NCI-H1105 (cell line): ENCODE measurements at regions not wholly inside any gene's neighbourhood (a gene's known extent, or its start where the extent isn't known, plus 50 kb on each side); places are given as distances from the start of the nearest gene placed in this dataset.

Experiments
- DNase-seq: peaks from one replicate; lab custom pipeline; 2025; lab: John Stamatoyannopoulos, UW

DNA sequence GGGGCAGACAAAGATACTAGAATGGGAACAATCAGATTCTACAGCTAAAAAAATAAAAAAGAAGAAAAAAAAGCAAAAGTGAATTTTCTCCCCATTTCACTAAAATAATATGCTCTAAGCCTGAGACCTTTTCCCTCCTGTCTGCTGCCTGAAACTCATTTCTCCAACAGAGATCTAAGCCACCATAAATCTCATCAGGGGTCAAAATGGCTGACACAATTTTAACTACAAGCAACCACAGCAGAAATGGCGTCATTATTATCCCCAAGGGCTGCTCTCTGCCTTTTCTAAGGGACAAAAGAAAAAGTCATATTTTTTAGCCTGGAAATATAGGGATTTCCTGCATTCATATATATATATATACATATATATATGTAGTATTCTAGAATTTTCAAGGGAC is 183.7 kb upstream of the CAMK1G start:
- no peak for DNase-seq

DNA sequence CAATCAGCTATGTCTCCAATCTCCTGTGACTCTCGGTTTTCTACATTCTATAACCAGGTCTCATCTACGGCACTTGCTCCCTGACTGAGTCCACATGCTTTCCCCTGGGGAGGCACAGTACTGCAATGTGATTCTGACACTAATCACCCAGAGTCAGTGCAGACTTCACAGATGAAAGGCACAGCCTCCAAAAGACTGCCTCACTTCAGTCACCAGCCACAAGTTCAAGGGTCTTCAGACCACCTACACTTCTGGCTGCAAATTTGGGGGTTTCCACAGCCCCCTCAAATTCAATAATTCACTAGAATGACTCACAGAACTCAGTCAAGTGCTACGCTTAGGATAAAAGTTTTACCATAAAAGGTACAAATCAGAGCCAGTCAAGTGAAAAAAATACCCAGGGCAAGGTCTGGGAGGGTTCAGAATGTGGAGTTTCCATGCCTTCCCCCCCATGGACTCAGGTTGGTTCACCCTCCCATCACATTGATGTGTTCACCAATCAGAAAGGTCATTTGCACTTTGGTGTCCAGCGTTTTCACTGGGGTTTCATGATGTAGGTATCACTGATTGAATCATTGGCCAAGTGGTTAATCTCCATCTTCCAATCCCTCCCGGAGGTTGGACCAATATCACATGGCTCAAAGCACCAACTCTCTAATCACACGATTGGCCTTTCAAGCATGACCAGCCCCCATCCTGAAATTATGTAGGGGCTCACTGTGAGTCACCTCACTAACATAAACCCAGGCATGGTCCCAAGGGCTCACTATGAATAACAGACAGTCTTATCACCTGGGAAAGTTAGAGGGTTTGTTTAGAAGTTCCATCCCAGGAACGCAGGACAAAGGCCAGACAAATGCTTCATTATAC is 182.9 kb upstream of the CAMK1G start:
- no peak for DNase-seq

DNA sequence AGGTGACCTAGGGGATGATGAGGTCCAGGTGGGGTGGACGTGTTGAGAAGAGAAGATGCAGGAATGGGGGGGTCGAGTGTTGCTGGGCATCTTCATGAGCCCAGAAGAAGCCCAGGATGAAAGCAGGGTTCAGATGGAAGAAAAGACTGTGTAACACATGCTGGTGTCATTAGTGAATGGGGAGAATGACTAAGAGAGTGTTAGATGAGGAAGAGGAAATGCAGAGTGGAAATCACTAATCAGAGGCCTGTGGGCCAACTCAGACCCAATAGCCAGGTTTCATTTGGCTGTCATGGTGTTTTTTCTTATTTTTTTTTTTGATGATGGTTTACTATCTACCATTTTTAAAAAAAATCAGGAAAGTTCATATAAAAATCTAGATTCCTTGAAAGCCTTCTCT is 180.8 kb upstream of the CAMK1G start:
- no peak for DNase-seq

DNA sequence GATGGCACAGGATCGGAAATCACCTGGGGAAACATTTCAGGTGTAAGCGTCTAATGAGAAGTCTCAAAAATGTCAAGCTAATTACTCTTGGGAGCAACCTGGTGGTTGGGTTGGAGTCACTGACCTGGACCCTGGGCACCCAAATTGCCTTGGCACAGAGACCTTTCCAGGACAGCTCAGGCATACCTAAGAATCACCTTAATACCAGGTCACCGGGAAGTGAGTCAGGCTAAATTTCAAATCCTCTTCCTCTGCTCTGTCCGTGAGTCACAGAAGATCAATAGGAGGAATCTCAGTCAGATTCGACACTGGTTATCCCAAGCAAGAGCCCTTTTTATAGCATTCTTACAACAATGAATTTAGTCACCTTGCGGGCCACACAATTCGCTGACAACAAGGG is 179.6 kb upstream of the CAMK1G start:
- DNase-seq, result no peak

DNA sequence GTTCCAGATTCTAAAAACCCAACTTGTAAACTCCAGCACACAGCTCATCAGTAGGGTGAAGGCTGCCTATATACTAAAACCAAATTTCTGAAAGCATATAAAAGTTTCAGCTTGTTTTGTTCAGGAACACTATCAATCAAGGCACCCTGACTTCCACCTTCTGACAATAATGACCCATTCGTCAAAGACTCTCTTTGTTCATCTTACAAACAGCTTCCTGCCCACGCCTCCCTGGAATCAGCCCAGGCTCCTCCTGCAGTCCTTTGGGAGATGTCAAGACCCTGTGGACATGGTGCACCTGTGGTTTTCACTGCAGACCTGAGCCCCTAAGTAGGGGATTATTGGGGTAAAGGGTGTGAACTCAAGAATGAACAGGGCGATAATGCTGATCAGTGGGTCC is 178.9 kb upstream of the CAMK1G start:
- no peak for DNase-seq

DNA sequence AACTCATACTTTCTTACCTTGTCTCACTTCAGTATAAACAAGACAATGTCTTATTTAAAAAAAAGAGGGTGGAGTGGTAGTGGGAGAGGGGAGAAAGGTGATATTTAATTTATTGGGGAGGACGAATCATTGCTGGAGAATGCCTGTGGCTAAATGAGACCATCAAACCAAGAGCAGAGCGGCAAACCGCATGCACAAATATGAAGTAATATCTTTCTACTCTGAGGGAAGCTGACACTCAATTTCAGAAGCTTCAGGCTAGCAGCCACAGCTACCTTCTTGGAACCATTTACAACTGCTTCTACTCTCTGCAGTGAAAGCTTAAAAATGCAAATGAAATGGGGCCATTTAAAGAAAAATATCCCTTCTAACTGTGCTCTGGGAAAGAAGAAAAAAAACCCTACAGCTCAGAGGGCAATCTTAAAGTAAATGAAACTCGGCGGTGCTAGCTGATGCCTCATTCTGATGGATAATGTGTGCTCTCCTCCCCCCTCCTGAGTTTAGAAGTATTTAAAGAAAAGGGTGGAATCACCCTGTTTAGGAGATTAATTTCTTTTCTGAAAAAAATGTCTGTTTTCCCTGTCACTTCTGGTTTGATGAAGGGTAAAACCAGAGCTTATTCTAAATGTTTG is 178.2 kb upstream of the CAMK1G start:
- DNase-seq, result no peak

DNA sequence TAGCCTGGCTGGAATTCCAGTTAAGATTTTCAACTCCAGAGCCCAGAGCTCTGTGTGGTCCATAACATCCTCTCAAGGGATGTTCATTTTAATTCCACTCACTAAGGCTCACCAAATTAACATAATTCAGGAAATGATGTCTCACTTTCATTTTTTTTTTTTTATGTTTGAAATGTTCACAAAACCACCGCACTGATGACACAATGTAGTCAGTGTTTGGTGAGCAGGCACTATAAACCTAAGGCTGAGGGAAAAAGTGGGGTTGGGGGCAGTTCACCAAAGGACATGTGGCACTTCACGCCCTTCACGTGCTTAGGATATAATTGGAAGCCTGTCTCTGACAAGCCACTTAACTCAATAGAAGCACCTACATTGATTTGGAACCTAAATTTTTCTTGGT is 177.3 kb upstream of the CAMK1G start:
- no peak for DNase-seq

DNA sequence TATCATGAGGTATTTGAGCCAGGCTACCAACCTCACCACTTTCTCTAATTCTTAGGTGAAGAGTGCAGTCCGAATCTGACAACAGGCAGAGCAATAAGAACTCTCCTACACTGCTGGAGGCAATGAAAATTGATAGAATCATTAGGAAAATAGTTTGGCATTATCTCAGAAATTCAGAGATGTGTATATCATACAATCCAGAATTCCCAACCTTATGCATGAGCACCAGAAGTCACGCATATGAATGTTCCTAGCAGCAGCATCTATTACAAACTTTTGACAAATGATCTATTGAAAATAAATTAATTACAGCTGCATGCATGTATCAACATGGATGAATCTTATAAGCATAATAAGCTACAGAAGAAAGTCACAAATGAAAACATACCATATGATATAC is 176.9 kb upstream of the CAMK1G start:
- DNase-seq, result no peak

DNA sequence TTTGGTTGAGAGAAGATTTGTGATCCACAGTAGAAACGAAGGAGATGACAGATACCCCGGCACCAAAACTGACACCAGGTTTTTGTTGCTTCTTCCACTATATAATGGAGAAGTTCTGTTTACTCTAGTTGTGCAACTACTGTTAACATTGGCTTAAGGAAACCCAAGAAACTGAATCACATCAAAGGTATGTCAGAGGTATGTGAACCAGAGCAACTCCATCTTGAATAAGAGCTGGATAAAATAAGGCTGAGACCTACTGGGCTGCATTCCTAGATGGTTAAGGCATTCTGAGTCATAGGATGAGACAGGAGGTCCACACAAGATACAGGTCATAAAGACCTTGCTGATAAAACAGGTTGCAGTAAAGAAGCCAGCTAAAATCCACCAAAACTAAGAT is 173.7 kb upstream of the CAMK1G start:
- no peak for DNase-seq

DNA sequence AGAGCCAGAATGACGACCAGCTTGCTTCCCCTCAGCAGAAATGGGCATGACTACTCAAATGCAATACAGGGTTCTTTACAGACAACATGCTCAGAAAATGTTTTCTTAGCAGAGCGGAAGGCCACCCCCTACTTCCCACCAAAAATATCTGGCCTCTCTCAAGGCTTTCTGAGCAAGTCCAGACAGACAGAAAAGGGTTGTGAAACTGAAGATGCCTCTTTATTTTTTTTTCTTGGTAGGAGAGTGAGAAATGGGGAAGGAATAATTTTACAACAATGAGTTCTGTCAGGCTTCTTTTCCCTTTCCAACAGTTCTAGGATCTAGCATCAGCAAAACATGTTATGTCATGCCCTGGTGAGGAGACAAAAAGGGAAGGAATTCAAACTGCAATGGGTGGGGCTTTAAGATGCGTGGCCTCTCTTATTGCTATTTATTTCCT is 172.0 kb upstream of the CAMK1G start:
- peak; percentile 22 for DNase-seq

DNA sequence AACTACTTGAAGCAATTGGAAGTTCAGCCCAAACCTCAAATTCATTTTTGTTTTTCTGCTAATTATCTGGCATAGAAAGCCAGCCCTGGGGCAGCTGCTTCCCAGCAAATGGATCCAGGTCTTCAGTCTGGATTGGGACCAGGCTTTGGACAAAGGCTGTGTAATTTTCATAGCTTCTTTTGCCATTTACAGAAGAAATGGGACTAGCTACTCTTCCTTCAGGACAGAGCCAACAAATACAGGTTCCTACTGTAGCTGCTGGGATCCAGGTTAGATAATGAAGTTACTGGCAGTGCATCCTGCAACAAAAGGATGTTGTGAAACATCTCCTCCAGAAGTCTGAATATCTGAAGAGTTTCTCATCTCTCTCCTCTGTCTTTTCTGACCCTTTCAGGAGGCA is 171.5 kb upstream of the CAMK1G start:
- DNase-seq, result peak; percentile 22

DNA sequence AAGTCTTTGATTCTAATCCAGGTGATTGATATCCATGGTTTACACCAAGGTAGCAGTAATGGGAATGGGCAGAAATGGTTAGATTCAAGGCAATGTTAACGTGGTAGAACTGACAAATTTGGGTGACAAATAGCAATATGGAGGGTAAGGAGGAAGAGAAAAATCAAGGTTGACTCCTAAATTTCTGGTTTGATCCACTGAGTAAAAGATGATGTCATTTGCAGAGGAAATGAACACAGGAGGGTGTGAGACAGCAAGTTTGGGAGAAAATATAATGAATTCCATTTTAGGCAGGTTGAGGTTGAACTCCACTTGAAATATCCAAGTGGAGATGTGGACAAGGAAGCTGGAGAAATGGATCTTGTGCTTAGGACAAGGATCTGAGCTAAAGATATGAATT is 170.9 kb upstream of the CAMK1G start:
- DNase-seq, result no peak

DNA sequence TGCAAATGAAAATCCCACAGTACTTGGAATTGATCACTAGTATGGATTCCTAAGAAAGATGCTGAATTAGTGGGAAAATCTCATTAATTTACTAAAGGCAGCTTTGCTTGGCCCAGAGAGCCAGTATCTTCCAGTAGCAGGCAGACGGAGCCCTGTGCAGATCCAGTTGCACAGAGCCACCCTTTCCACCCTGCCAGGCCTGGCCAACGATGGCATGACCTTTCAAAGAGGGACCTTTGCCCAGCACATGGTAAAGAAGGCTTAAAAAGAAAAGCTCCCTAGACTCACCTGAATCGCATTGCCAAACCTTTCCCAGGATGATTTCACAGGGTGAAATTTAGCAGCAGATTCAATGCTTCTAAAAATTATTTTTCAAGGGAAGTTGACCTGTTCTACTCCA is 170.5 kb upstream of the CAMK1G start:
- no peak for DNase-seq

DNA sequence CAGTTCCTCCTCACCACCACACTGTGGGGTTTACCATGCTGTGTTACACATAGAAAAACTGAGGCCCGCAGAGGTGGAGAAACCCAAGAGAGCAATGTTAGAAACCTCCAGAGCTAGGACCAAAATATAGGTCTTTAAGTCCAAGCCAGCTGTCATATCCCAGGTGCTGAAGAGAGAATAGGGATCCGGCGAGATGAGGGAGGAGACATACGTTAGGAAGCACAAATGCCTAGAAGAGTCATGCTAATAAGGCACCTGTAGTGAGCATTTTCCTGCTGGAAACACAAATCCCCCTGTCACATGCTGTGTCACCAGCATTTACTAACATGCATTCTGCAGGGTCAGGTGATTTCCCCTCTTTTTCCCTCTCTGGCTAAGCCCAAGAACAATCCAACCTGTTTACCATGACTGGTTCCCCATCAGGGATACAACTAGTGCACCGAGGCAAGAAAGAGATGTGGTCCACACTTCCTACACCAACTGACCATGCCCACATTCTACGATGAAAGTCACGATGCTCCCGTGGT is 168.6 kb upstream of the CAMK1G start:
- DNase-seq, result no peak

DNA sequence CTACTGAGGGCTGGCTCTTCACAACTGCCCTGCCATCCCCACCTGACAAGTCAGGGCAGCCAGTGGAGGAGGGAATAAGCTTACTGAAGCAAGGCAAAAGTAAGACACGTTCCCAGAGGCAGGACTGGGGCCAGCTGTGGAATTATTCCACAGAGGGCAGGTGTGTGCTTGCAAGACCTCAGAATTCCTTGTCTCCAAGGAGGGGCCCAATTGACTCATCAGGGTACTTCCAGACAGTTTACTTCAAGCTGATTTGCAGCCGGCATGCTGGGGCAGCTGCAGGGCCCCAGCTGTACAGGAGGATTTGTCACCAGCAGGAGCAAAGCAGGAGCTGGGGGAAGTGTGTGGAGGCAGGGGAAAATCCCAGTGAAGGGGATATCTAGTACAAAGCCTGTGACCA is 167.5 kb upstream of the CAMK1G start:
- DNase-seq, result no peak

DNA sequence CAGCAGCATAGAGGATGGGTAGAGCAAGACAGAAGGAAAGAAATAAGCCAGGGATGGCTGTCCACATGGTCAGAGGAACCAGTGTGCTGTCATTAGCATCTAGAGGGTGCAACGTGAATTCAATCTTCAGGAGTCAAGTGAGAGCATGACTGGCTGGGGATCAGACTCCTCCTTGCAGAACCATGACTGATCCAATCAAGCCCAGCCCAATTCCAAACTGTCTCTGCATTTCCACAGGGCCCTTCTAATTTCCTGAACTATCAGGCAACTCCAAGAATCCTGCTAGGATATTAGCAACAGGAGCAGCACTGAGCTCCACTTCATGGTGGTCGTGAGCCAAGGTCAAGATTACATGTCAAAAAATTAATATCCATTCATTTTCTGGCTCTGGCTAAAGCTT is 166.8 kb upstream of the CAMK1G start:
- no peak for DNase-seq

DNA sequence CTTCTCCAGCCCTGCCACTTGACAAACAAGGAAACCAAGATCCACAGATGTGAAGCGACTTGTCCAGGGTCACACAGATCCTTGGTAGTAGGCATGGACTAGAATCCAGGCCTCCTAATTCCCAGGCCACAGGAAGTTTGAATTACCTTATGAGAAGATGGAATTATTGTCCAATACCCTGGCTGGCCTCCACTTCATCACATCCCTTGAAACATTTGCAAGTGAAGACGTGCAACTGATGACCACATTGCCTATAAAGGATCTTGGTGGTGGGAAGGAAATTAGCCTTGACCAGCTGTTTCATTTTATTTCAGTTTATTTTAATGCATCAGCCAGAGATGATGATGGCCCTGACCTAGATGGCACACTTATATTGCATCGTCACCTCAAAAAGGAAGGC is 165.8 kb upstream of the CAMK1G start:
- no peak for DNase-seq

DNA sequence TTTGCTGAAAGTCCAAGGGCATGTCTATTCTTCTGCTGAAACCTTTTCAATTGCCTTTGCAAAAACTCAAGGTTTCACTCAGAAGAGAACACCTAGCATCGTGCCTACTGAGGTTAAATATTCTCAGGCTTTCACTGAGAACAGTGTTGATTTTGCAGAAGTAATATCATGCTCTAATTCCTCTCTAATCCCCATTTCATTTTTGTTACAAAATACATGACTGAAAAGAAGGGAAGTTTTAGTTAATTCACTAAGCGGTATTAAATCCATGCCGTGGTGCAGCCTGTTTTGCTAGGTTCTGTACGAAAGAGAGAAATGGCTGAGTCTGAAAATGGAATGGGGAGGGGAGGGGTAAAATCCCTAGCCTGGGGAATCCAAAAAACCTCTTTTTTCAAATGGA is 163.2 kb upstream of the CAMK1G start:
- DNase-seq, result no peak

DNA sequence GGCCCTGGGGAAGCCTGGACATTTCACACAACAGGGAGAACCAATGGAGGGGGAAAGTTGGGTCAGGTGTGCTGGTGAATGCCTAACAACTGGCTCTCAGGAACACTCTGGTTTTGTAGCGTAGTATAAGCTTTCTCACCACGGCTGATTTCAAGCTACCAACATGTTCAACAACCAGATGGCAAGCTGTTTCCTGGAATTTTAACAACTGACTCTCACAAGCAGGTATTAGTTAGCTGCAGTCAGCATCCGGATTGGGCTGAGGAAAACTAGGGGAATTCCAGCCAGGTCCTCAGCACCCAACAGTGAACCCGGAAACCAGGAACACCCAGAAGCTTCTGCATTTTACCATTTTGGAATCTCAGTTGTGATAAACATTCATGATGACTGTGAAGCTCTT is 162.3 kb upstream of the CAMK1G start:
- DNase-seq, result no peak

DNA sequence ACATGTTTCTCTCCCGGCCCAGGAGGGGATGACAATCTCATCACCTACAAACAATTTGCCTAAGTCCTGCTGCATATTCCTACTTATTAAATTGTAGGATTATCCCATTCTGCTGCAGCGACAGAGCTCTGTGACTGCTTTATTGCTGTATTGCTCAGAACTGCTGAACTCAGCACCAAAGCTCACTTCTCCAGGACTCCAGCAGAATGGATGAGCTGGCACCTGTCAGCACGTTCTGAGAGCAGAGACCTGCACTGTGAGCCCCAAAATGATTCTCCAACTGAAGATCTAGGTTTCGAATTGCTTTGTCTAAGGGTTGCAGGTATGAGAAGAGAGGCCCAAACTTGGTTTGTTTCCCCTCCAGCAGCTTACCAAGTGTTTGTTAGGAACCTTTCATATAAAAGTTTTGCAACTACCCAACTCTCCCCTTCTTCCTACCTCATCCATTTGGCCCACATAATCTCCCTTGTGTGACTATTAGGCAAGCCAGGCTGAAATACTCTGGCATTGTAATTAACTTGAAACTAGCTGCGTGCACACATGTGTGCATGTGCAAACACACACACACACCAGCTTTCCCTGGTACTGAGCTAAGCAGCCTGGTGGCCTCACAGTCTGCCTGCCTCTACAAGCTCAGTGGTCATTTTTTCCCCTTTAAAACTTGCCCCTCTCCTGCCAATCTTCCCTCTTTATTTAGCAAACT is 161.4 kb upstream of the CAMK1G start:
- no peak for DNase-seq

DNA sequence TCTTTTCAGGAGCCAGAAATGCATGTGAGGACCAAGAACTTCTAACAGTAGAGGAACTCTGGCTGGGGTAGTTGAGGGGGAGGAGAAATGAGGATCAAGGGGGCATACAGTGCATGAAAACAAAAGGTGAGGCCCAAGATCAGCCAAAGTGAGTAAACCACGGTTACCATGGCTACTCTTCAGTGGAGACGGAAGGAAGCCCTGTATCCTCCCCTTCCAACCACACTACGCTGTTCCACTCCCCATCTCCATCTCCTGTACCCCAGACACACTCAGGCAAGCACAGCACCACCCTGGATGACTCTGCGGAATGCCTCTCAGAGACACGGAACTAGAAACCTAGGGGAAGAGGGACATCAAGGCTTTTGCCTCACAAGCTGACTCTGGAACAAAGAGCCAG is 157.6 kb upstream of the CAMK1G start:
- DNase-seq, result no peak

DNA sequence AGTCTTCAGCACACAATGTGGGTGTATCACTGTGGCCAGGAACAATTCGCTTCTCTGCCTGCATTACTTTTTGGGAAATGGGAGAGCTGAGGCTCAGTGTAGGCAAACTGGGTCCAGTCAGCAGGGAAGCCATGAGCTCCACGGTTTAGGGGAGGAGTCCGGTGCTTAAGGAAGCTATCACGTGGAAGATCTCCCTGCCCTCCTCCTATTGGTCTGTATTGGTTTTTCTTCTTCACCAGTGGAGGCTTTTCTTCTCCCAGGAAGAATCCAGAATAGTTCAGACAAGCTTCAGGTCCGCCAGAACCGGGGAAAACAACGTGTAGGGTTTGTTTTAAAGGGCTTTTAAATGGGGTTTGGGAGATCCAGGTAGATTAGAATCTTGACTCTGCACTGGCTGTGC is 156.2 kb upstream of the CAMK1G start:
- no peak for DNase-seq

DNA sequence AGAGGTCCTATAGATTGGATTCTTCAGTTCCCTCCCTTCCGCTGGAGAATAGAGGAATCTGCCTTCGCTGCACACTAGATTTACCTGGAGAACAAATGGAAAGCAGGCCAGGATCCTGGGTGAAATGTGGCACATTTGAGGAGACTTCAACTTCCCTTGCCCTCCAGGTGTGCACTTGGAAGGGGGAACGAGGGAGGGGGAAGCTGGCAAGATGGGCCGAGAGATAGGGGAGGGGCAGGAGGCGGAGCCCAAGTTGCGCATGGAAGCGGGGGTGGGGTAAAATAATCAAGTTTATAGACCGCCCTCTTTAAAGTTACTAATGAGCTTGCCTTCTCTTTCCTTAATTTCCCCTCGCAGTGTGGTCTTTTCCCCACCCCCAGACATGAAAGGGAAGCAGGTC is 155.7 kb upstream of the CAMK1G start:
- no peak for DNase-seq
